D721Med (cell line): ENCODE measurements at regions not wholly inside any gene's neighbourhood (a gene's known extent, or its start where the extent isn't known, plus 50 kb on each side); places are given as distances from the start of the nearest gene placed in this dataset.

ENCODE experiments used
- DNase-seq: peaks from one replicate; pipeline ENCODE4 v3.0.0; 2011; ENCODE audit warnings: low spot score; ENCODE audit not compliant: insufficient read length
- FAIRE-seq: peaks from 2 replicates; lab custom pipeline; 2011; peaks lifted over from hg19 to GRCh38; lab: Jason Lieb, UNC
- TF ChIP-seq, protein P1 (sequence below): IDR thresholded peaks from 2 replicates; pipeline ENCODE4 v1.5.1; 2012; ENCODE audit warnings: mild to moderate bottlenecking, control low read depth; ENCODE audit not compliant: insufficient read depth; ENCODE audit errors: missing control alignments

GRCh38 chr3:72182206-72182605 lies 397.3 kb upstream of the PROK2 start:
- DNase-seq (no peak), FAIRE-seq (no peak)
- TF ChIP-seq, protein P1, sequence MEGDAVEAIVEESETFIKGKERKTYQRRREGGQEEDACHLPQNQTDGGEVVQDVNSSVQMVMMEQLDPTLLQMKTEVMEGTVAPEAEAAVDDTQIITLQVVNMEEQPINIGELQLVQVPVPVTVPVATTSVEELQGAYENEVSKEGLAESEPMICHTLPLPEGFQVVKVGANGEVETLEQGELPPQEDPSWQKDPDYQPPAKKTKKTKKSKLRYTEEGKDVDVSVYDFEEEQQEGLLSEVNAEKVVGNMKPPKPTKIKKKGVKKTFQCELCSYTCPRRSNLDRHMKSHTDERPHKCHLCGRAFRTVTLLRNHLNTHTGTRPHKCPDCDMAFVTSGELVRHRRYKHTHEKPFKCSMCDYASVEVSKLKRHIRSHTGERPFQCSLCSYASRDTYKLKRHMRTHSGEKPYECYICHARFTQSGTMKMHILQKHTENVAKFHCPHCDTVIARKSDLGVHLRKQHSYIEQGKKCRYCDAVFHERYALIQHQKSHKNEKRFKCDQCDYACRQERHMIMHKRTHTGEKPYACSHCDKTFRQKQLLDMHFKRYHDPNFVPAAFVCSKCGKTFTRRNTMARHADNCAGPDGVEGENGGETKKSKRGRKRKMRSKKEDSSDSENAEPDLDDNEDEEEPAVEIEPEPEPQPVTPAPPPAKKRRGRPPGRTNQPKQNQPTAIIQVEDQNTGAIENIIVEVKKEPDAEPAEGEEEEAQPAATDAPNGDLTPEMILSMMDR: no peak

GRCh38 chr3:72181251-72181650 lies 396.3 kb upstream of the PROK2 start:
- no peak for FAIRE-seq
- TF ChIP-seq, protein P1: no peak
- DNase-seq: no peak

DNA sequence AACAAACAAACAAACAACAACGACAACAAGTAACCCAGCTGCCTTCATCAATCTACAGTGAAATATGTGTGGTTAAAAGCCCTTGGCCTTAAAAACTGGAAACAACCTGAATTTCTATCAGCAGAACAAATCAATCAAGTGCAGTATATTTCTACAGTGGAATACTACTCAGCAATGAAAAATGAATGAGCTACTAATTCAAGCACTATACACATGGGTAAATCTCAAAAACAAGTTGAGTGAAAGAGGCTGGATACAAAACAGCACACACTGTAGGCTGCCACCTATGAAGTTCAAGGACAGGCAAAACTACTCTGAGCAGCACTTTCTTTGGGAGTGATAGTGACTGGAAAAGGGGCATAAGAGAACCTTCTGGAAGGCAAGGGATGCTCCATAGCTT lies 395.5 kb upstream of the PROK2 start:
- no peak for DNase-seq
- no peak for FAIRE-seq
- TF ChIP-seq, protein P1: no peak

DNA sequence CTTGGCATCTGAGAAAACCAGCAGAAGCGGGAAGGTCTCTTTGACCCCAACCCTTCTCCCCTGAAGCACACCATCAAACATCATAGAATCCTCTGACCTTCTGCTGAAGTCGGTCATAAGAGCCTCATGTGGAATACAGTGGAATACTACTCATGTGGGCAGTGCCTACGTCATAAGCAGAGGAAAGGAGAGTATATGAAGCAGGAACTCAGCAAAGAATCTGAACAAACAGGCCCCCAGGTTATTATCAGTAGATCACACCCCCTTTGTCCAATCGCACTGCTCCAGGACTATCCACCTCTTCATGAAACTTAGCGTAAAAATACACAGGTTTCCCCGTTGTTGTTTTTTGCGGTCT lies 394.1 kb upstream of the PROK2 start:
- TF ChIP-seq, protein P1: no peak
- FAIRE-seq (no peak), DNase-seq (no peak)

- TF ChIP-seq, protein P1: no peak
- DNase-seq: no peak
- FAIRE-seq: no peak
Observed at GRCh38 chr3:72178463-72179106, 393.6 kb upstream of the PROK2 start.

GRCh38 chr3:72177075-72178050 lies 392.4 kb upstream of the PROK2 start:
- FAIRE-seq: no peak
- DNase-seq: no peak
- TF ChIP-seq, protein P1: no peak
